GM12865 (cell line): ENCODE measurements at regions not wholly inside any gene's neighbourhood (a gene's known extent, or its start where the extent isn't known, plus 50 kb on each side); places are given as distances from the start of the nearest gene placed in this dataset.

Source experiments
- DNase-seq: peaks from one replicate; pipeline ENCODE4 v3.0.0; 2010; ENCODE audit warnings: low read depth
- H3K4me3 ChIP-seq: 2 replicates; pipeline ENCODE4 v1.5.1; 2011; ENCODE audit warnings: mild to moderate bottlenecking, low read depth, low read length, control low read depth
- TF ChIP-seq, protein P1 (sequence below): IDR thresholded peaks from 2 replicates; pipeline ENCODE4 v1.5.1; 2011; ENCODE audit warnings: low read length, control low read depth, low read depth, inconsistent platforms; ENCODE audit not compliant: insufficient read depth; ENCODE audit errors: missing control alignments

- no peak overlapping the region for H3K4me3 ChIP-seq
- TF ChIP-seq, protein P1, sequence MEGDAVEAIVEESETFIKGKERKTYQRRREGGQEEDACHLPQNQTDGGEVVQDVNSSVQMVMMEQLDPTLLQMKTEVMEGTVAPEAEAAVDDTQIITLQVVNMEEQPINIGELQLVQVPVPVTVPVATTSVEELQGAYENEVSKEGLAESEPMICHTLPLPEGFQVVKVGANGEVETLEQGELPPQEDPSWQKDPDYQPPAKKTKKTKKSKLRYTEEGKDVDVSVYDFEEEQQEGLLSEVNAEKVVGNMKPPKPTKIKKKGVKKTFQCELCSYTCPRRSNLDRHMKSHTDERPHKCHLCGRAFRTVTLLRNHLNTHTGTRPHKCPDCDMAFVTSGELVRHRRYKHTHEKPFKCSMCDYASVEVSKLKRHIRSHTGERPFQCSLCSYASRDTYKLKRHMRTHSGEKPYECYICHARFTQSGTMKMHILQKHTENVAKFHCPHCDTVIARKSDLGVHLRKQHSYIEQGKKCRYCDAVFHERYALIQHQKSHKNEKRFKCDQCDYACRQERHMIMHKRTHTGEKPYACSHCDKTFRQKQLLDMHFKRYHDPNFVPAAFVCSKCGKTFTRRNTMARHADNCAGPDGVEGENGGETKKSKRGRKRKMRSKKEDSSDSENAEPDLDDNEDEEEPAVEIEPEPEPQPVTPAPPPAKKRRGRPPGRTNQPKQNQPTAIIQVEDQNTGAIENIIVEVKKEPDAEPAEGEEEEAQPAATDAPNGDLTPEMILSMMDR: no peak
- no peak for DNase-seq
These were observed 145.6 kb upstream of the GPC1 start for GRCh38 chr2:240289701-240290431.

DNA sequence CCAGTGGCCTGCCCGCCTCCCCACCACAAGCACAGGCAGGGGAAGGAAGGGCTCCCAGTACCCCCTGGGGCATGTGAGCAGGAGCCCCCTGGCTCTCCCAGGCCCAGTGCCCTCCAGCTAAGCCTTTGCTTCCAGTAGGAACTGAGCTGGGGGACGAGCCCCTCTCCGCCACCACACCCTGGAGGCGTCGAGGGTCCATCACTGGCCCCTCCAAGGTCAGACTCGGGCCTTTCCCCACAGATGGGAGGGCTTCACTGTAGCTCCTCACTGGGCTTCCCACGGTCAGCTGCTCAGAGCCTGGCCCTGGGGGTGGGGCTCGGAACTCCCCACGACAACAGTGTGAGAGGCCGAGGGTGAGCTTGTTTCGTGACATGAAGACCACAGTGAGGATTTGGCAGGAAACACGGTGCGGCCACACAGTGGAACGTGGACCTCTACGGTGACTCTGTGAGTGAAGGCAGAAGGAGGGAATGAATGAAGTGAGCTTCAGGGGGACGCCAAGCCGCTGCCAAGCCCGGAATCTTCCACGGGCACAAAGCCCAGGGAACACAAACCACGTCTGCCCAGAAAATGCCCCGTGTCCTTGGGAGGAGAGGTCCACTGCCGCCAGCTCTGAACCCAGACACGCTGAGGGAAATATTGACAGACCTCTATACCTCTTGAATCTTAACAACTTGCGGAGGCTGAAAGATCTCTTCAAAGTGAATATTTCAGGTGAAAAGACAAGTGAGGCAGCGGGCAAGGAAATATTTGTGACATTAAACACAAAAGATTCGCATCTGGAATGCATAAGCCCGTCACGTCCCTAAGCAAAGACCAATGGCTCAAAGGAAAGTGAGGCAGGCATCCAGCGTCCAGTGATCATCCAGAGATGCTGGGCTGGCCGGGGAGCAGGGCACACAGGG is 144.8 kb upstream of the GPC1 start:
- no peak overlapping the region for H3K4me3 ChIP-seq
- DNase-seq: no peak

DNA sequence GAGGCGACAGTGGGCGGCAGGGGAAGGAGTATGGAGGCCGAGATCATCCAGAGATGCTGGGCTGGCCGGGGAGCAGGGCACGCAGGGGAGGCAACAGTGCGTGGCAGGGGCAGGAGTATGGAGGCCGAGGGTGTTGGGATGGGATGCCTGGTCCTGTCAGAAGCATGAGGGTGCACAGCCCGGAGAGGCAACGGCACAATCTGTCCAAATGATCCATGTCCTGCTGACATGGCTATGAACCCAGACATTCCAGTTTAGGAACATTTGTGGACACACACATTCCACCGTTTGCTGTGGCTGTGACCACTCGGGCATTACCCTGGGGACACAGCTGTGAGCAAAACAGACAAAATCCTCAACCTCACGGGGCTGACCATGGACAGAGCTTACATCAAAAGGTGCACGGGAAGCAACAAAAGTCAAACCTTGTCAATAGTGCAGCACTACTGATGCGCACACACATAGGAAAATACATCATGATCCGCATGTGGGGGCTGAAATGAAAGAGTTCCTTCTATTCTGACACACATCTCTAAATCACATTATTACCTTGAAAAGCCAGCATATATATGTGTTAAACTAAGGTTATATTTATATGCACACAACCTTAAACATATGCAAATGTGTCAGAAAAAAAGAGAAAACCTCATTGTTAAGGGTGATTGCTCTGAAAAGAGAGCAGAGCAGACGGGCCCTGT is 144.0 kb upstream of the GPC1 start:
- no peak overlapping the region for H3K4me3 ChIP-seq
- DNase-seq: no peak
- TF ChIP-seq, protein P1: no peak

More for the DNA sequence above, 144.8 kb upstream of the GPC1 start:
- TF ChIP-seq, protein P1: no peak

- no peak for DNase-seq
- TF ChIP-seq, protein P1: no peak
- H3K4me3 ChIP-seq: no peak overlapping the region
These were observed 143.4 kb upstream of the GPC1 start for GRCh38 chr2:240292035-240292574.

- TF ChIP-seq, protein P1: no peak
- no peak overlapping the region for H3K4me3 ChIP-seq
- no peak for DNase-seq
These were observed 142.6 kb upstream of the GPC1 start for GRCh38 chr2:240292619-240293525.
